Upper lobe of left lung (tissue), 4 donors: ENCODE measurements at regions not wholly inside any gene's neighbourhood (a gene's known extent, or its start where the extent isn't known, plus 50 kb on each side); places are given as distances from the start of the nearest gene placed in this dataset.

Experiments
- POLR2A ChIP-seq, 4 donors: fragments of 450-650 bp; IDR thresholded peaks; one replicate each; pipeline ENCODE4 v1.5.1; 2016 to 2017; ENCODE audit warnings: antibody characterized with exemption in 4 of 4, mild to moderate bottlenecking in 2 of 4
- POLR2AphosphoS5 ChIP-seq, 2 donors: sonication (generic); formaldehyde crosslinking; IDR thresholded peaks; one replicate each; pipeline ENCODE4 v1.5.1; 2017; ENCODE audit warnings: antibody characterized with exemption in 2 of 2
- TF ChIP-seq, protein P1 (sequence below), 6 experiments: fragments of 450-650 bp in 4 of 6; fragments of 200-600 bp in 2 of 6; sonication (generic) in 2 of 6; IDR thresholded peaks; one replicate each; pipeline ENCODE4 v1.5.1; 2016 to 2019; ENCODE audit warnings: antibody characterized with exemption in 6 of 6

DNA sequence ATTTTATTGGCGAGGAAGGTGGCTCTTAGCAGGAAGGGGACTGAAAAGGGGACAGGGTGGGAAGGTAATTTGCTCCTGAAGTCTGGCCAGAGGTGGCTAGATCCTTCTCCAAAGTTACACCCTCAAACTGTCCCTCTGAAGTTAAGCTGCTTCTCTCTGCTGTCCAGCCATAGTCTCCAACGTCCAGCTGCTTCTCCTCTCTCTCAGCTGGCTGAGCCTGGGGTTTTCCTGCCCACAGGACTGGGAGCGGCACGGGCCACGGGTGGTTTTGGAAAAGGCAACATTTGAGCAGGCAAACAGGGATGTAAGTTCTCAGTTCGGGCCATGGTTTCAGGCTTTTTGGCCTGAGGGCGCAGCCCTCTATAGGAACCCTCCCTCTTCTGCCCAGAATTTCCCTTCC, 128.3 kb downstream of the YIPF5 start:
- TF ChIP-seq, protein P1, sequence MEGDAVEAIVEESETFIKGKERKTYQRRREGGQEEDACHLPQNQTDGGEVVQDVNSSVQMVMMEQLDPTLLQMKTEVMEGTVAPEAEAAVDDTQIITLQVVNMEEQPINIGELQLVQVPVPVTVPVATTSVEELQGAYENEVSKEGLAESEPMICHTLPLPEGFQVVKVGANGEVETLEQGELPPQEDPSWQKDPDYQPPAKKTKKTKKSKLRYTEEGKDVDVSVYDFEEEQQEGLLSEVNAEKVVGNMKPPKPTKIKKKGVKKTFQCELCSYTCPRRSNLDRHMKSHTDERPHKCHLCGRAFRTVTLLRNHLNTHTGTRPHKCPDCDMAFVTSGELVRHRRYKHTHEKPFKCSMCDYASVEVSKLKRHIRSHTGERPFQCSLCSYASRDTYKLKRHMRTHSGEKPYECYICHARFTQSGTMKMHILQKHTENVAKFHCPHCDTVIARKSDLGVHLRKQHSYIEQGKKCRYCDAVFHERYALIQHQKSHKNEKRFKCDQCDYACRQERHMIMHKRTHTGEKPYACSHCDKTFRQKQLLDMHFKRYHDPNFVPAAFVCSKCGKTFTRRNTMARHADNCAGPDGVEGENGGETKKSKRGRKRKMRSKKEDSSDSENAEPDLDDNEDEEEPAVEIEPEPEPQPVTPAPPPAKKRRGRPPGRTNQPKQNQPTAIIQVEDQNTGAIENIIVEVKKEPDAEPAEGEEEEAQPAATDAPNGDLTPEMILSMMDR (IDR thresholded peaks at IDR 0.05) = no peak
- TF ChIP-seq POLR2A (IDR thresholded peaks at IDR 0.05) = no peak
- no peak for TF ChIP-seq POLR2AphosphoS5 (IDR thresholded peaks at IDR 0.05)
